ENCODE measurements at regions not wholly inside any gene's neighbourhood (a gene's known extent, or its start where the extent isn't known, plus 50 kb on each side); places are given as distances from the start of the nearest gene placed in this dataset.

GRCh38 chr1:95660736-95661135, 426.7 kb downstream of the RWDD3 start:
- no peak for TF ChIP-seq CTCF (conservative IDR thresholded peaks at IDR 0.05; ENCODE audit: low read length)
- TF ChIP-seq EZH2phosphoT487 (IDR thresholded peaks at IDR 0.05; ENCODE audit: borderline replicate concordance, low read depth, low read length): no peak

Measured in OCI-LY7 (cell line).